ENCODE measurements at regions not wholly inside any gene's neighbourhood (a gene's known extent, or its start where the extent isn't known, plus 50 kb on each side); places are given as distances from the start of the nearest gene placed in this dataset.

- no peak overlapping the region for H3K23ac ChIP-seq (ENCODE audit: low read length)
- no peak overlapping the region for H3K4me3 ChIP-seq (ENCODE audit: low read depth, low read length)
- no peak overlapping the region for H4K12ac ChIP-seq (ENCODE audit: low read depth, low read length)
- no peak overlapping the region for H3K18ac ChIP-seq (ENCODE audit: low read length)
- no peak overlapping the region for H2BK5ac ChIP-seq (ENCODE audit: low read depth, low read length, poor library complexity)
- H2BK120ac ChIP-seq (ENCODE audit: insufficient read depth, low read length, poor library complexity): no peak overlapping the region
- H3K36me3 ChIP-seq (ENCODE audit: control insufficient read depth in 1 of 2, insufficient read depth in 2 of 2, low read length in 2 of 2): no peaks in the 10 kb centered on the region
- H4K91ac ChIP-seq (ENCODE audit: low read depth, low read length): no peak overlapping the region
- no peaks in the 10 kb centered on the region for H3K79me2 ChIP-seq (ENCODE audit: control insufficient read depth, insufficient read depth, low read length, poor library complexity)
- H3K9ac ChIP-seq (ENCODE audit: low read length): no peak overlapping the region
- no peak overlapping the region for H3K4me2 ChIP-seq (ENCODE audit: low read length)
- DNase-seq: no peak
- H3K79me1 ChIP-seq (ENCODE audit: low read length): no peaks in the 10 kb centered on the region
- WGBS (ENCODE audit: extremely low coverage, insufficient coverage, insufficient read length): no CpG with 5 or more reads among the region's 1 CpG
- H2AFZ ChIP-seq (ENCODE audit: insufficient read depth, low read length, poor library complexity): no peak overlapping the region
- H3K27me3 ChIP-seq (ENCODE audit: insufficient read depth, low read length): no peaks in the 10 kb centered on the region
- H3K14ac ChIP-seq (ENCODE audit: low read length): no peak overlapping the region
- no peak overlapping the region for H3K4ac ChIP-seq (ENCODE audit: low read depth, low read length)
- no peak overlapping the region for H2BK12ac ChIP-seq (ENCODE audit: low read length)
- H4K8ac ChIP-seq (ENCODE audit: low read depth, low read length): no peak overlapping the region
- H3K9me3 ChIP-seq (ENCODE audit: insufficient read depth, low read depth, low read length): no peaks in the 10 kb centered on the region
- no peak overlapping the region for H2AK5ac ChIP-seq (ENCODE audit: low read length)
- H3K4me1 ChIP-seq (ENCODE audit: control insufficient read depth in 1 of 2, insufficient read depth in 2 of 2, low read length in 2 of 2): no peaks in the 10 kb centered on the region
- H3K27ac ChIP-seq (ENCODE audit: low read depth, low read length): no peak overlapping the region
Observed at GRCh38 chr13:78067290-78067689, 148.7 kb upstream of the EDNRB start.

DNA sequence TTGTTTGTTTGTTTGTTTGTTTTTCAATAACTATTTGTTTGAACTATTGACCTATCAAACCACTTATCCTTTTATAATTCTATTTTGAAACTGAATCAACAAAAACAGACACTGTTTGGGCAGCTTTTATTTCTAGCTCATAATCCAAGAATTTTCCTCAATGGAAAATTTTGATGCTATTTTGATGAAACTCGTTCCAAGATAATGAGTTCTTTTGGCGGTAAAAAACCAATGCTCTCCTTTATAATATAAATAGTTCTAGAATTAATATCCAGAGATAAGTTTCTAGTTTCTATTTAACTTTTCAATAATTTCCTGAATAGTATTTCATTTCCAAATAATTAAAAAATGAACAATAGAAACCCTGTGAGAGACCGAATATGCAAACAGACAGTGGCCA, 146.5 kb upstream of the EDNRB start:
- Histone ChIP-seq H3K4me3 (ENCODE audit: low read depth, low read length) (no peak overlapping the region), H4K91ac (ENCODE audit: low read depth, low read length) (no peak overlapping the region), H2BK5ac (ENCODE audit: low read depth, low read length, poor library complexity) (no peak overlapping the region), H2BK12ac (ENCODE audit: low read length) (no peak overlapping the region), H3K36me3 (ENCODE audit: control insufficient read depth in 1 of 2, insufficient read depth in 2 of 2, low read length in 2 of 2) (no peaks in the 10 kb centered on the region), H3K23ac (ENCODE audit: low read length) (no peak overlapping the region), H3K4me2 (ENCODE audit: low read length) (no peak overlapping the region), H4K8ac (ENCODE audit: low read depth, low read length) (no peak overlapping the region), H3K27me3 (ENCODE audit: insufficient read depth, low read length) (no peaks in the 10 kb centered on the region), H2AK5ac (ENCODE audit: low read length) (no peak overlapping the region), H2AFZ (ENCODE audit: insufficient read depth, low read length, poor library complexity) (no peak overlapping the region), H3K9me3 (ENCODE audit: insufficient read depth, low read depth, low read length) (peaks cover 2% of the 10 kb centered on the region), H3K14ac (ENCODE audit: low read length) (no peak overlapping the region), H4K12ac (ENCODE audit: low read depth, low read length) (no peak overlapping the region), H2BK120ac (ENCODE audit: insufficient read depth, low read length, poor library complexity) (no peak overlapping the region), H3K27ac (ENCODE audit: low read depth, low read length) (no peak overlapping the region), H3K4me1 (ENCODE audit: control insufficient read depth in 1 of 2, insufficient read depth in 2 of 2, low read length in 2 of 2) (peaks cover 5 to 7% of the 10 kb centered on the region in 2 experiments), H3K18ac (ENCODE audit: low read length) (no peak overlapping the region), H3K79me2 (ENCODE audit: control insufficient read depth, insufficient read depth, low read length, poor library complexity) (no peaks in the 10 kb centered on the region), H3K4ac (ENCODE audit: low read depth, low read length) (no peak overlapping the region), H3K79me1 (ENCODE audit: low read length) (peaks cover 3% of the 10 kb centered on the region), H3K9ac (ENCODE audit: low read length) (no peak overlapping the region)
- no peak for DNase-seq
- WGBS (ENCODE audit: extremely low coverage, insufficient coverage, insufficient read length): no CpG with 5 or more reads among the region's 3 CpGs

DNA sequence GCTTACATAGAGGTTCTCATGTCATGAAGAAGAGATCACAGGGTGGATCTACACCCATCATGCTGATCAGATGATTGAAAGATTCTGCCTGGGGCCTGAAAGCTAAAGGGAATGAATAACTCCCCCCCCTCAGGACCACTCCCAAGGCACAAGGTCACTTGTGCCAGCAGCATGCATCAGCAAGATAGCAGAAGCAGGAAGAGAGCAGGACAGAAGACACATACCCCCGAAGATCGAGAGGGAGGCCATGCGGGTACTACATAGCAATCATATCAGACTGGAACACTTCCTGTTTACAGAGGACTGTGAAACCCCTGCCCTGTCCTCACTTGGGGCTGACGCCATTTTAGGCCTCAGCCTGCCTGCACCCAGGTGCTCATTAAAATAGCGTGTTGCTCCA, 143.2 kb upstream of the EDNRB start:
- no peak overlapping the region for H4K8ac ChIP-seq (ENCODE audit: low read depth, low read length)
- no peak overlapping the region for H3K14ac ChIP-seq (ENCODE audit: low read length)
- H2BK5ac ChIP-seq (ENCODE audit: low read depth, low read length, poor library complexity): no peak overlapping the region
- H3K36me3 ChIP-seq (ENCODE audit: control insufficient read depth in 1 of 2, insufficient read depth in 2 of 2, low read length in 2 of 2): no peaks in the 10 kb centered on the region
- peaks cover 2% of the 10 kb centered on the region for H3K9me3 ChIP-seq (ENCODE audit: insufficient read depth, low read depth, low read length)
- H3K23ac ChIP-seq (ENCODE audit: low read length): no peak overlapping the region
- no peak overlapping the region for H3K4me2 ChIP-seq (ENCODE audit: low read length)
- H2BK120ac ChIP-seq (ENCODE audit: insufficient read depth, low read length, poor library complexity): no peak overlapping the region
- H4K12ac ChIP-seq (ENCODE audit: low read depth, low read length): no peak overlapping the region
- H2AK5ac ChIP-seq (ENCODE audit: low read length): peak overlapping the region; percentile 50
- no CpG with 5 or more reads among the region's 5 CpGs for WGBS (ENCODE audit: extremely low coverage, insufficient coverage, insufficient read length)
- peaks cover 3% of the 10 kb centered on the region for H3K79me1 ChIP-seq (ENCODE audit: low read length)
- H3K4me1 ChIP-seq (ENCODE audit: control insufficient read depth in 1 of 2, insufficient read depth in 2 of 2, low read length in 2 of 2): peaks cover 5 to 7% of the 10 kb centered on the region in 2 experiments
- H3K4ac ChIP-seq (ENCODE audit: low read depth, low read length): no peak overlapping the region
- no peaks in the 10 kb centered on the region for H3K79me2 ChIP-seq (ENCODE audit: control insufficient read depth, insufficient read depth, low read length, poor library complexity)
- no peak overlapping the region for H4K91ac ChIP-seq (ENCODE audit: low read depth, low read length)
- H3K4me3 ChIP-seq (ENCODE audit: low read depth, low read length): no peak overlapping the region
- no peaks in the 10 kb centered on the region for H3K27me3 ChIP-seq (ENCODE audit: insufficient read depth, low read length)
- no peak overlapping the region for H2AFZ ChIP-seq (ENCODE audit: insufficient read depth, low read length, poor library complexity)
- DNase-seq: peak; percentile 51 to 75
- H3K9ac ChIP-seq (ENCODE audit: low read length): no peak overlapping the region
- no peak overlapping the region for H3K18ac ChIP-seq (ENCODE audit: low read length)
- no peak overlapping the region for H3K27ac ChIP-seq (ENCODE audit: low read depth, low read length)
- peak overlapping the region; percentile 9 for H2BK12ac ChIP-seq (ENCODE audit: low read length)

- Histone ChIP-seq H3K18ac (ENCODE audit: low read length) (no peak overlapping the region), H3K4me2 (ENCODE audit: low read length) (no peak overlapping the region), H3K4me1 (ENCODE audit: control insufficient read depth in 1 of 2, insufficient read depth in 2 of 2, low read length in 2 of 2) (peaks cover 5 to 7% of the 10 kb centered on the region in 2 experiments), H3K23ac (ENCODE audit: low read length) (no peak overlapping the region), H2BK5ac (ENCODE audit: low read depth, low read length, poor library complexity) (no peak overlapping the region), H3K27ac (ENCODE audit: low read depth, low read length) (no peak overlapping the region), H3K9me3 (ENCODE audit: insufficient read depth, low read depth, low read length) (peaks cover 2% of the 10 kb centered on the region), H3K4me3 (ENCODE audit: low read depth, low read length) (no peak overlapping the region), H2AFZ (ENCODE audit: insufficient read depth, low read length, poor library complexity) (no peak overlapping the region), H3K79me2 (ENCODE audit: control insufficient read depth, insufficient read depth, low read length, poor library complexity) (no peaks in the 10 kb centered on the region), H3K9ac (ENCODE audit: low read length) (no peak overlapping the region), H2AK5ac (ENCODE audit: low read length) (no peak overlapping the region), H3K27me3 (ENCODE audit: insufficient read depth, low read length) (no peaks in the 10 kb centered on the region), H2BK120ac (ENCODE audit: insufficient read depth, low read length, poor library complexity) (no peak overlapping the region), H3K79me1 (ENCODE audit: low read length) (peaks cover 3% of the 10 kb centered on the region), H3K36me3 (ENCODE audit: control insufficient read depth in 1 of 2, insufficient read depth in 2 of 2, low read length in 2 of 2) (peaks cover 0 to under 1% of the 10 kb centered on the region in 2 experiments), H2BK12ac (ENCODE audit: low read length) (peak overlapping the region; percentile 35), H4K8ac (ENCODE audit: low read depth, low read length) (no peak overlapping the region), H3K14ac (ENCODE audit: low read length) (peak overlapping the region; percentile 19), H4K91ac (ENCODE audit: low read depth, low read length) (peak overlapping the region; percentile 28), H4K12ac (ENCODE audit: low read depth, low read length) (no peak overlapping the region), H3K4ac (ENCODE audit: low read depth, low read length) (no peak overlapping the region)
- DNase-seq: peak; percentile 93 to 96
- no CpG with 5 or more reads among the region's 6 CpGs for WGBS (ENCODE audit: extremely low coverage, insufficient coverage, insufficient read length)
Observed at GRCh38 chr13:78060966-78061365, 142.3 kb upstream of the EDNRB start.

Measured in trophoblast cell (in vitro differentiated cells and primary cell).